VCaP (cell line): ENCODE measurements at regions not wholly inside any gene's neighbourhood (a gene's known extent, or its start where the extent isn't known, plus 50 kb on each side); places are given as distances from the start of the nearest gene placed in this dataset.

Experiments used
- H3K27ac ChIP-seq: fragments of 450-650 bp; 2 replicates; pipeline ENCODE4 v1.5.1; 2017
- CTCF ChIP-seq: fragments of 450-650 bp; conservative IDR thresholded peaks from 2 replicates; pipeline ENCODE4 v1.5.1; 2017; ENCODE audit warnings: mild to moderate bottlenecking, moderate library complexity

GRCh38 chr11:115767883-115768282 lies 263.7 kb upstream of the CADM1 start:
- no peak overlapping the region for H3K27ac ChIP-seq
- no peak for TF ChIP-seq CTCF

DNA sequence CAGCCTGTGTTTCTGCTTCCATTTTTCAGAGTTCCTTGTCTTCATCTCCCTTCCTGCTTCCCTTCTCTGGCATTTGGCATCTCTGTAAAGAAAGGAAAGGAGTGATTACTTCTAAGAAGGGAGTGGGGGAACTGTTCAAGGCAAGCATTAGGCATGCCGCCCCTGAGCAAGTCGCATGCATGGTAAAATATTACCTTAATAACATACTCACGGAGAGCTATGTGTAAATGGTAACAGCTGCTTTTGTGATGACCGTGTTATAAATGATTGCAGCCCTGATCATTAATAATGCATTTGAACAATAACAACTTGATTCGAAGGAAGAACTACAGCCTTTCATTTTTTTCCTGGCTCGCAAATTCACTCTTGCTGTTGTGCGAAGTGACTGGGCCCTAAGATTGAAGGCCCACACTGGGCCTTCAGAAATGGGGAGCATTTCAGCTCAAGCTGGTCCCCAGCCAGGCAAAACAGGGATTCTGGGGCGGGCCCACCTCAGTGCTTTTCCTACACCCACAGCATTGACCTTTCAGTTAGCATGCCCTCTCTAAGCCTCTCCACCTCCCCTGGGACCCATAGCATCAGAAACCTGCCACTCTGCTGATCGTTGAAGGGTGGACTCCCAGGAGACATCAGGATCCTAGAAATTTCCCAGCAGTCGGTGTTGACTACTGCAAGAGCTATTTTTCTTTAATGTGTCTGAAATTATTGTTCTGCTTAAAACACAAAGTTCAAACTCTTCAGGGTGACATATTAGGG lies 263.0 kb upstream of the CADM1 start:
- no peak for TF ChIP-seq CTCF
- no peak overlapping the region for H3K27ac ChIP-seq

DNA sequence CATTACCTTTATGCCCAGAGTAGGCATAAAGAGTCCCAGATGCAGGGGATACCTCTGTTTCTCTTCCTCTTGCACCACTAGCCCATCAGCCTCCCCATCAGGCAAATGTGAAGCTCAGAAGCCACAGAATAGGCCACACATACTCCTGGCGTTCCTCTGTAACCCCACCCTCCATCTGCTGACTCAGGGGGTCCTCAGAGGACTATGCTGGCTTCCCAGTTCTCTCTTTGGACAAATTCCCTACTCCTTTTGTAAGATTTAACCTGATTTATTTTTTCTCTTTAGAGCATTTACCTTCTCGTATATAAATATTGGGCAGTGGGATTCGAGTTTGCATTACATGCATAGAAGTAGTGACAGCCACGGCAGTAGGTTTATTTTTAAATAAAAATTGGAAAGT lies 262.3 kb upstream of the CADM1 start:
- TF ChIP-seq CTCF = no peak
- no peak overlapping the region for H3K27ac ChIP-seq

- TF ChIP-seq CTCF = no peak
- H3K27ac ChIP-seq = no peak overlapping the region
Observed at GRCh38 chr11:115765803-115766239, 261.6 kb upstream of the CADM1 start.

DNA sequence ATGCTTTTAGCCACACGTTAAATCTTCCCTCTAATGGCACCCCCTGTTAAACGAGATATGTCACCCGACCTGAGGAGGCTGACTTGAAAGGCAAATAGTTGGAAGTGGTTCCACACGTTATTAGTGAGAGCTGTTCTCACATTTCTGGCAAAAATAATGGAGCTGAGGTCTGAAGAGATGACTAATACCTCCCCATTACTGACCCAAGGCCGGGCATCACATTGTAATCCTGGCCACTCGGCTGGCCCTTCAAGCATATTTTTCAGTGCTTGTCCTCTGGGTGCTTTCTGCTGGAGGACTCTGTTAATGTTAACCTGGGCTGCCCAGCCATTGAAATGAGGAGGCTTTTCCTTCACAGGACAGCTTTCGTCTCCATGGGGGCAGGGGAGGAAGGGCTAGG lies 260.0 kb upstream of the CADM1 start:
- TF ChIP-seq CTCF = no peak
- H3K27ac ChIP-seq = no peak overlapping the region

DNA sequence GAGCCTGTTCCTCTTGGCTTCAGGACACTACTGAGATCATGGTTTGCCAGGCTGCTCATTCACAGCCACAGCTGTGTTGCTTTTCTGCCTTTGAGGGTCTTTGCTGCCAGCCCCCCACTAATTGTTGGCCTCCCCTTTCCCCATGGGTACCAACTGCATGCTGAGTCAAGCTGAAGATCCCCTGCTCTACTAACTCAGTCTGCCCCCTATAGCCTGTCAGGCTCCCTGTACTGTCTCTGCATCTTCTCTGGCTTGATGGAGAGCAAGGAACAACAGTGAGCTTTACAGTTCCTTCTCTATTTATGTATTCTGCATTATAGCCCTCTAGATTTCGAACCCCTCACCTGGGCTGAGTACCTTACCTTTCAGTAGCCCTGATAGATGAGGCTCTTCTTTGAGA lies 257.6 kb upstream of the CADM1 start:
- TF ChIP-seq CTCF = no peak
- H3K27ac ChIP-seq = no peak overlapping the region

DNA sequence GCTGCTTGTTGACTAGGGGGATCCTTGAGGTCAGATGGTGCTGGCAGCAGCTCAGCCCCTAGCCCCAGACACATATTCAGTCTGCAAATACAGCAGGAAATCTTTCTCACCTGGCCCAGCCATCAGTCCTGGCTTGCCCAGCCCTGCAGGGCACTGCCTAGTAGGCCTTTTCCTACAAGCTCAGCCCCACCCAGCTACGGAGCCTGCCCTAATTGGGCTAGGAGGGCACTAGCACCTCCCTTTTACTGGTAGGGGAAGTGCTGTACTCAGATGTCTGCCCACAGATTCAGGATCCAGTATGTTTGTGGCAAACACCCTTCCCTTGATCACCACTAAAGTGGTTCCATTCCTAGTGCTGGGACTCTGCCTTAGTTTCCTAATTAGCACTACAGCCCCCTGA lies 257.1 kb upstream of the CADM1 start:
- TF ChIP-seq CTCF = no peak
- H3K27ac ChIP-seq = no peak overlapping the region
